Adrenal gland (tissue), 5 donors: ENCODE measurements at regions not wholly inside any gene's neighbourhood (a gene's known extent, or its start where the extent isn't known, plus 50 kb on each side); places are given as distances from the start of the nearest gene placed in this dataset.

ENCODE experiments used
- CTCF ChIP-seq, 6 experiments: fragments of 450-650 bp in 4 of 6; fragments of 200-600 bp in 2 of 6; sonication (generic) in 1 of 6; IDR thresholded peaks; 1 replicate in 5 of 6; 2 replicates in 1 of 6; pipeline versions ENCODE4 v1.5.1 to v1.8.0; 2016 to 2021; ENCODE audit warnings: antibody characterized with exemption in 6 of 6, mild to moderate bottlenecking in 2 of 6, moderate library complexity in 1 of 6
- POLR2A ChIP-seq, 2 donors: fragments of 450-650 bp; IDR thresholded peaks; one replicate each; pipeline ENCODE4 v1.6.1; 2017; ENCODE audit warnings: antibody characterized with exemption in 2 of 2, mild to moderate bottlenecking in 2 of 2, moderate library complexity in 1 of 2
- donor health status: DM: no; HTN: no; CAD: no.

DNA sequence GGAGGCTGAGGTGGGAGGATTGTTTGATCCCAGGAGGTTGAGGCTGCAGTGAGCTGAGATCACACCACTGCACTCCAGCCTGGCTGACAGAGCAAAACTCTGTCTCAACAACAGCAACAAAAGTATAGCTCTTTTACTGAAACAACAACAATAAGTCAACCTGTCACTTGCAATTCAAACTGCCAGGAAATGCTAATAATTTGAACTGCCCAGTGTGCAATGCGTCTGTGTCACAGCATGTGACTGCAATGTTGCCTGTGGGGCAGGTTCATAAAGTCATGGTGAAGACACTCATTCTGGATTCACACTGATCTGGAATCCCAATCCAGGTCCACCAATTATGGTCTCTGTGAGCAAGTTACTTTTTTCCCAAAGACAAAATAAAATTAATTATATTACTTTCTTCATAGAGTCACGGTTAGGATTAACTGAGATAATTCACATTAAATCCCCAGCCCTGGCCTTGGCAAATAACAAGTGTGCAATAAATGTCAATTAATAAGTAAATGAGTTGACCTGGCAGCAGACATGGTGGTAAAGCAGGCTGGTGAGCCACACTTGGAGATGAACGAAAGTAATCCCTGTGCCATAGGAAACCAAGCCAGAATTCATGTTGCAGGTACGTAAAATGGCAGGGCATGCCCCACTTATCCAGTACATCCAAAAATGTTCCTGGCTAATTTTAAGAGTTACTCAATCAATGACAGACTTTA lies 89.1 kb upstream of the CPSF6 start:
- TF ChIP-seq CTCF (IDR thresholded peaks at IDR 0.05) (no peak), POLR2A (IDR thresholded peaks at IDR 0.05) (no peak)
